ENCODE measurements at regions not wholly inside any gene's neighbourhood (a gene's known extent, or its start where the extent isn't known, plus 50 kb on each side); places are given as distances from the start of the nearest gene placed in this dataset.

DNA sequence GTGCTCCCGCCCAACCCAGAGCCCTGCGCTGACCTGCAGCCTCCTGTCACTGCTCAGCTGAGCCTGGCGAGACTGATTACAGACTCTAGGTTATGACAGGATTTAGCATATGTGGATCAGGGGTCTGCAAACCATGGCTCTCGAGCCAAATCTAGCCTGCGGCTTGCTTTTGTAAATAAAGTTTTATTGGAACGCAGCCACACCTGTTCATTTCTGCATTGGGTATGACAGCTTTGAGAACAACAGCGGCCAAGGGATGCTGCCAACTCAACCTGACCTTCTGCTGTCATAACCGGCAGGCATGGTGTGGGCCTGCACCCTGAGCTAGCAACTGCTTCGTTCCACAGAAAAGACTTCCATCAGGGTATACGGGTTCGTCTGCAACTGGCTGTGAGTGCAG is 50.5 kb upstream of the IQSEC1 start:
- no peak for ATAC-seq
- H3K27ac ChIP-seq = no peak overlapping the region
- no peaks in the 10 kb centered on the region for H3K9me3 ChIP-seq
- WGBS (ENCODE audit: insufficient coverage, low coverage, low lambda C conversion rate, missing lambda C conversion rate) = 80% methylated on average over 4 of the region's 11 CpGs
- H3K36me3 ChIP-seq = no peaks in the 10 kb centered on the region
- H3K27me3 ChIP-seq = no peaks in the 10 kb centered on the region
- no peak for TF ChIP-seq POLR2A (IDR thresholded peaks at IDR 0.05)
- TF ChIP-seq, protein P1, sequence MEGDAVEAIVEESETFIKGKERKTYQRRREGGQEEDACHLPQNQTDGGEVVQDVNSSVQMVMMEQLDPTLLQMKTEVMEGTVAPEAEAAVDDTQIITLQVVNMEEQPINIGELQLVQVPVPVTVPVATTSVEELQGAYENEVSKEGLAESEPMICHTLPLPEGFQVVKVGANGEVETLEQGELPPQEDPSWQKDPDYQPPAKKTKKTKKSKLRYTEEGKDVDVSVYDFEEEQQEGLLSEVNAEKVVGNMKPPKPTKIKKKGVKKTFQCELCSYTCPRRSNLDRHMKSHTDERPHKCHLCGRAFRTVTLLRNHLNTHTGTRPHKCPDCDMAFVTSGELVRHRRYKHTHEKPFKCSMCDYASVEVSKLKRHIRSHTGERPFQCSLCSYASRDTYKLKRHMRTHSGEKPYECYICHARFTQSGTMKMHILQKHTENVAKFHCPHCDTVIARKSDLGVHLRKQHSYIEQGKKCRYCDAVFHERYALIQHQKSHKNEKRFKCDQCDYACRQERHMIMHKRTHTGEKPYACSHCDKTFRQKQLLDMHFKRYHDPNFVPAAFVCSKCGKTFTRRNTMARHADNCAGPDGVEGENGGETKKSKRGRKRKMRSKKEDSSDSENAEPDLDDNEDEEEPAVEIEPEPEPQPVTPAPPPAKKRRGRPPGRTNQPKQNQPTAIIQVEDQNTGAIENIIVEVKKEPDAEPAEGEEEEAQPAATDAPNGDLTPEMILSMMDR (IDR thresholded peaks at IDR 0.05) = no peak
- peak in 1 of 3 donors; percentile 9 for DNase-seq
- no peak overlapping the region for H3K4me3 ChIP-seq
- H3K4me1 ChIP-seq = no peaks in the 10 kb centered on the region
- intact Hi-C loops (cut with DNase I) = no loop called here

DNA sequence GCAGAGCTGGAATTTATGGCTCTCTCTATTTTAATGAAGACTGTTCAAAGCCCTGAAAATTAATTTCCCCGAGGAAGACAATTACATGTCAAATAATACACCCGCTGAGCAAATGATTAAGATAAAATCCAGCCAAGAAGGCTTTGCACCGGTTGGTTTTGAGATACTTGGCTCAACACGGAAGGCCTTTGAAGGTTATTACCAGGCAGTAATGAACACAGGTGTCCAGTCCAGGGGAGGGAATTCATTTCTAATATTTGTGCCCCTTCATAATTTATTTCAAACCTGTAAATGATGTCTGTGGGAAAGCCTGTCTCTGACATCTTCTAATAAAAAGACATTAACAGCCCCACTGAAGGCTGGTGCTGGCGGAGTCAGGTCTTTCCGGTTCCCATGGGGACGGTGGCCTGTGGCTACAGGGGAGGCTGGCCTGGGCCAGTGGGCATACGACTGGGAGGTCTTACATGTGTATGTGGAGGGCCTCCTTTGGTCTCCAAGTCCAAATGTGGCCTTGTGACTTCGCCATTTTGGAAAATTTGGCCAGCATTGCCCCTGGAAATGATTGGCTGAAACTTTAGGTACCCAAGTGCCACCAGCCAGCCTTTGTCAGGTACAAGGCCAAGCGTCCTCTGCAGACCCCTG is 49.9 kb upstream of the IQSEC1 start:
- TF ChIP-seq POLR2A (IDR thresholded peaks at IDR 0.05) = no peak
- TF ChIP-seq, protein P1 (IDR thresholded peaks at IDR 0.05) = no peak
- H3K9me3 ChIP-seq = no peaks in the 10 kb centered on the region
- DNase-seq = peak in 2 of 3 donors; percentile 5 to 32
- H3K36me3 ChIP-seq = no peaks in the 10 kb centered on the region
- no peak for ATAC-seq
- H3K4me3 ChIP-seq = no peak overlapping the region
- intact Hi-C loops (cut with DNase I) = no loop called here
- H3K4me1 ChIP-seq = no peaks in the 10 kb centered on the region
- no peak overlapping the region for H3K27ac ChIP-seq
- WGBS (ENCODE audit: insufficient coverage, low coverage, low lambda C conversion rate, missing lambda C conversion rate) = 76% methylated on average over 4 of the region's 10 CpGs
- H3K27me3 ChIP-seq = no peaks in the 10 kb centered on the region

Data from right lobe of liver (tissue), 6 donors.